GM19328 (cell line): ENCODE measurements at regions not wholly inside any gene's neighbourhood (a gene's known extent, or its start where the extent isn't known, plus 50 kb on each side); places are given as distances from the start of the nearest gene placed in this dataset.
"Not testable (repeated sequence)": the region's sequence is repeated elsewhere in the genome, so short reads cannot be mapped to it uniquely, and the experiment has no call there.

Experiments
- ATAC-seq: cut with Tn5 transposase; IDR thresholded peaks from one replicate; pipeline ENCODE4 v1.9.1; 2021; ENCODE audit warnings: mild to moderate bottlenecking, moderate library complexity; ENCODE audit not compliant: unreplicated experiment

DNA sequence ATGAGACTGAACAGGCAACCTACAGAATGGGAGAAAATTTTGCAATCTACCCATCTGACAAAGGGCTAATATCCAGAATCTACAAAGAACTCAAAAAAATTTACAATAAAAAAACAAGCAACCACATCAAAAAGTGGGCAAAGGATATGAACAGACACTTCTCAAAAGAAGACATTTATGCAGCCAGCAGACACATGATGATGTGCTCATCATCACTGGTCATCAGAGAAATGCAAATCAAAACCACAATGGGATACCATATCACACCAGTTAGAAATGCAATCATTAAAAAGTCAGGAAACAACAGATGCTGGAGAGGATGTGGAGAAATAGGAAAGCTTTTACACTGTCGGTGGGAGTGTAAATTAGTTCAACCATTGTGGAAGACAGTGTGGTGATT, 51.7 kb upstream of the PAXBP1 start:
- ATAC-seq: not testable (repeated sequence)

DNA sequence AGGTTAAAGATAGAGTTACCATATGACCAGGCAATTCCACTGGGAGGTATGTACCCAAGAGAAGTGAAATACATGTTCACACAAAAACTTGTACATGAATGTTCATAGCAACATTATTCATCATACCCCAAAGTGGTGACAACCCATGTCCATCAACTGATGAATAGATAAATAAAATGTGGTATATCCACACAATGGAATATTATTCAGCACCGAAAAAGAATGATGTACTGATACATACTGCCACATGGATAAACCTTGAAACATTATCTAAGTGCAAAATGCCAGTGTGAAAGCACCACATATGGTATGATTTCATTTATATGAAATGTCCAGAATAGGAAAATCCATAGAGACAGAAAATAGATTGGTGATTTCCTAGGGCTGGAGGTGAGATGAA, 53.4 kb upstream of the PAXBP1 start:
- ATAC-seq: no peak

DNA sequence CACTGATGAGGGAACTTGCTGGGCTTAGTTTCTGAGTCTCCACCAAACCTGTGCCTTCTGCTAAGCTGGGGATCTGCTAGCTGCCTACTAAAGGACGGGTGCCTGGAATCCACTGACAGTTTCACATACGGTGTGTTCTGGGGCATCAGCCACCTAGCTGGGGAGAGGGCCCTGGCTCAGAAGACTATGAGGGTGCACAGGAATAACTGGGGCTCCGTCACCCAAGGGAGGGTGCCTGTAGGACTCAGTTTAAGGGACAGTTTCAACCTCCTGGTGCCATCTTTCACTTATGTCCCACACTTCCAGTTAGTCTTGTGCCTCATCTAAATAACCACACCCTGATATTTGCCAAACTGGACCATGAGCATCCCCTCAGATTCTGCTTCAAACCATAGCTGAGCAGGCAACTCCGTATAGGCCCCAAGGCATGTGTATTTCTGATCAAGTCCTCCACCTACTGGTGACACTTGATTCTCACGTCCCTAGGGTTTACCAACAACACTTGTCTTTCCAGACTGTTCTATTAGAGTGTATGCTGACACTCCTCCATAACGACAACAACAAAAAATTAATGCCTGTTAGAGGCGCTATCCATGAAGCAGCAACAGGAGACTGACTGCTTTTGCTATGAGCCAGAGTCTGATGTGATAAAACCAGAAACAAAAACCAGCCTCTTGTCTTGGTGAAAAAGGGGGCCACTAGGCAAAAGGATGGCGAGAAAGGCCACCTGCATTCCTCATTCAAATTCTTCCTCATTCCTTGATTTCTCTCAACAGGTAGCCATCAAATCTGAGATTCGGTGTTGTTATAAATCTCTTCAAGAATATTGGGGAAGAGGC, 55.0 kb upstream of the PAXBP1 start:
- ATAC-seq: no peak

DNA sequence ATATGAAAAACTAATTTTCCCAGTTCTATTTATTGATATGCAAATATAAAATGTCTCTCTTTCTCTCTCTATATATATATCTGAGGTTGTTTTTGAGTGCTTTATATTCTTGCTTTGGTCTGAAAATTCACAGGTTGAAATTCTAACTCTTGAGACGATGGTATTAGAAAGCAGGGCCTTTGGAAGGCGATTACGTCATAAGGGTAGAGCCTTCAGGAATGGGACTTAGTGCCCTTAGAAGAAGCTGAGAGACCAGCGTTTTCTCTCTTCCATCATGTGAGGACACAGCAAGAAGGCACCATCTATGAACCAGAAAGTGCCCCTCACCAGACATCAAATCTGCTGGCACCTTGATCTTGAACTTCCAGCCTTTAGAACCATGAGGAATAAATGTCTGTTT, 57.4 kb upstream of the PAXBP1 start:
- ATAC-seq: no peak

DNA sequence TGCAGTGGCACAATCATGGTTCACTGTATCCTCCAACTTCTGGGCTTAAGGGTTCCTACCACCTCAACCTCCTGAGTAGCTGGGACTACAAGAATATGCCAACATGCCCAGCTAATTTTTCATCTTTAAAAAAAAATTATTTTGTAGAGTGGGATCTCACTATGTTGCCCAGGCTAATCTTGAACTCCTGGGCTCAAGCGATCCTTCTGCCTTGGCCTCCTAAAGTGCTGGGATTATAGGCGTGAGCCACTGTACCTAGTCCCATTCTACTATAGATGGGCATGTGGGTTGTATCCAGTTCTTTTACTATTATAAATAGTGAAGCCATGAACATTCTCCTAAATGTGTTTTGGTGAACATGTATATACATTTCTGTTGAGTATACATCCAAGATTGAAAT, 57.9 kb upstream of the PAXBP1 start:
- ATAC-seq: no peak

DNA sequence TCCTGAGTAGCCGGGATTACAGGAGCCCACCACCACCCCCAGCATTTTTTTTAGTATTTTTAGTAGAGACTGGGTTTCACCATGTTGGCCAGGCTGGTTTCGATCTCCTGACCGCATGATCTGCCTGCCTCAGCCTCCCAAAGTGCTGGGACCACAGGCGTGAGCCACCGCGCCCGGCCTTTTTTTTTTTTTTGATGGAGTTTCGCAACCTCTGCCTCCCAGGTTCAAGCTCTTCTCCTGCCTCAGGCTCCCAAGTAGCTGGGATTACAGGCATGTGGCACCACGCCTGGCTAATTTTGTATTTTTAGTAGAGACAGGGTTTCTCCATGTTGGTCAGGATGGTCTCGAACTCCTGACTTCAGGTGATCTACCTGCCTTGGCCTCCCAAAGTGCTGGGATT, 60.2 kb upstream of the PAXBP1 start:
- not testable (repeated sequence) for ATAC-seq

DNA sequence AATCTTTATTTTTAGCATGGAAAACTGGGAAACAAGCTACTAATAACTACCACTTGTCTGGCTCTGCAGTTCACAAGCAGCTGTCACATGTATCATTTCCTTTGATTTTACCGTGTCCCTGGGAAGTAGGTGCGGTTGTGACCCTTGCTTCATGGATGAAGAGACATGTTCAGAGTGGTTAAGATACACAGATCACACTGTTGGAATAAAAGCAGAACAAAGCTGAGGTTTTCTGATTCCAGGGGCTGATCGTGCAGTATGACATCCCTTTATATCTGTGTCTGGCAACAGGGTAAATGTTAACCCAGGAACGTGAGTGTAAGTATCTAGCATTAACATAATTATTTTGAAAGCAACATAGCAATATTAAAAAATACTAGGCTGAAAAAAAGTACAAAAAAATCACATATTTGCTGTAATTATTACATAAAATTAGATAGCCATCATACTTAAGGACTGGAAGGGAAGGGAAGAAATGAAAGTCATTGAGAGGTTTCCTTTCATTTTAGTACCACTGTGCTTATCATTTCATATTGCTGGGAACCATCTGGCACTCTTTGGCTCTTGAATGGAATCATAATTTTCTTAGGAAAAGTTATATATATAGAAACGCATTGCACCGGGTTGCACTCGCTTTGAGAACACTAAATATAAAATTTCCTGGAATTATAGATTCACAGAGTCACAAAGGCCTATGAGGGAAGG, 62.8 kb upstream of the PAXBP1 start:
- no peak for ATAC-seq

DNA sequence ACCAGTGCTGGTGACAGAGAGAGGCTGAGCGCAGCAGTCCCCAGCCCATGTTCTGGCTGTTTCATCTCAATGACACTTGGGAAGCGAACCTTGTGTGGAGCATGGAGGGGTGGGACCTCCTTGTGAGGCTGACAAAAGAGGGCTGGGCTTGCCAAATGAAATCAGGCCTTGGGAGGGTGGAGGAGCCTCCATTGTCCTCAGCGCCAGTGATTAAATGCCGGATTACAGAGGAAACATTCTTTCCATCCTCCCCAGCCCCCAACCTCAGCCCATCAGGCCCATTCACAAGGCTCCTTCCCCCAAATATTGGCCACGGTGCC, 63.3 kb upstream of the PAXBP1 start:
- no peak for ATAC-seq

DNA sequence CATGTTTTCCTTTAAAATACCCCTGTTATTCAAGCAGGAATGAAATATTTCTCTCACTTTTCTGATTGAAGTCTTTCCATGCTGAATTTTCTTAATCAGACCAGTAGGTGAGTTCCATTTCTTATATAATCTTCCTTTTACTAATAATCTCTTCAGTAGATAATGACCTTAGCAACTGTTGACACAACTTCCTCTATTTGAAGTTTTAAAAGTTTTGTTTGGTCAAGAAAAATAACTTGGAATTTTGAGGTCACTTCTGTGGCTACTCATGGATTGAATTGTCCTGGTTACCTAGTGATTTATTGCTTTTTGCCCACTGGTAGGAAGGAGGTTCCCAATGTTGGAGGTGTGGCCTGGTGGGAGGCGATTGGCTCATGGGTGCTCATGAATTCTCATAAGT, 70.6 kb upstream of the PAXBP1 start:
- no peak for ATAC-seq

DNA sequence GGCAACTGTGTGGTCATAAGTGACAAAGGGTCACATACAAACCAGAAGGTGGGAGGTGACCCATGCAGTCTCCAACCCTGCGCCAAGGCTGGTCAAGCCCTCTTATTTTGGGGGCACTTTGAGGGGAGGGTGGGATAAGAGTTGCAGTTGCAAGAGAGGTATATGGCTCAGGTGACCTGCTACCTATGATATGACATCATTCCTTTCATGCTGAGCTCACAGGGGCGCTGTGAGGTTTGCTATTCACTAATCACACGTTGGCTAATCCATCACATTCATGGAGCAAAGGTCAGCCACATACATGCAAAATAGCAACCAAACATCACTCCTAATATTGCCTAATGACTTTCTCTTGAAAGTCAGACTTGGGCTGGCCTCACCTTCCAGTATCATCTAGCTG, 72.0 kb upstream of the PAXBP1 start:
- ATAC-seq: no peak

DNA sequence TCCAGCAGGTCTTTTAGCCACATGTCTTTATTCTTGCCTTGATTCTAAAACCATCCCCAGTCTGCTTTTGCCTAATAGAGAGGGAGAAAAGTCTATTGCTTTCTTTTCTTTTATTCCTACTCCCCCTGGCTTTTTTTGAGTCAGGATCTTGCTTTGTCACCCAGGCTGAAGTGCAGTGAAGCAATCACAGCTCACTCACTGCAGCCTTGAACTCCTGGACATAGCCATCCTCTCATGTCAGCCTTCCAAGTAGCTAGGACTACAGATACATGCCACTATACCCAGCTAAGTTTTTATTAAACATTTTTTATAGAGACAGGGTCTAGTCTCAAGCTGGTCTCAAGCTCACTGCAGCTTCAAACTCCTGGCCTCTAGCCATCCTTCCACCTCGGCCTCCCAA, 72.5 kb upstream of the PAXBP1 start:
- ATAC-seq: no peak

DNA sequence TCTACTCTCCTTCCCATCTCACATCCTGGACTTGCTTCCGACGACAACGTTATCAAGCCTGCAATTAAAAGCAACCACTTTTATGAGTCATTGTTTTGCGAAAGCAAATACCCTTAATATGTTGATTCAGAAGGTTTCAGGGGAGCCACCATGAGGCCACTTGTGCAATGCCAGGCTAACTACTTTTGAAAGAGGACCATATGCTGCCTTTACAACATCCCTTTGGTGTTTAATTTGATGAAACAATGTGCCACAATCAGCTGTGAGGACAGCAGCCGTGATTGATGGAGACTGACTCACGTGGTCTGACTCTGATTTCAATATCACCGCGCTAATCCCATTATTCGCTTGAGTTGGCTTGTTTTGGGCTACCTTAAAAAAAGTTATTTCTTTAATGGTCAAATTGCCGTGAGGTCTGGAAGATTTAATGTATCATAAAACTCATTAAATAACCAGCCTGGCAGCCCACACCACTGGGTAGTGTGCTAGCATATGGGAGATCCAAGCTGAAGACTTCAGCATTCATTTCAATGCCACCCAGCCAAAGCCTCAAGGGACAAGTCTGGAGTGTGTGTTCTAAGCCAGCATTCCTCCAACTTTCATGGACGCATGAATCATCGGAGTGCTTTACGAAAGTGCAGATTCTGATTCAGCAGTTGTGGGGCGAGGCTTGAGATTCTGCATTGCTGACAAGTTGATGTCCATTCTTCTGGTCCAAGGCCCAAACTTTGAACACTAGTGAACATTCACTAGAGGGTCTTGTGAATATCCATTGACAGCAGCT, 73.3 kb upstream of the PAXBP1 start:
- no peak for ATAC-seq

DNA sequence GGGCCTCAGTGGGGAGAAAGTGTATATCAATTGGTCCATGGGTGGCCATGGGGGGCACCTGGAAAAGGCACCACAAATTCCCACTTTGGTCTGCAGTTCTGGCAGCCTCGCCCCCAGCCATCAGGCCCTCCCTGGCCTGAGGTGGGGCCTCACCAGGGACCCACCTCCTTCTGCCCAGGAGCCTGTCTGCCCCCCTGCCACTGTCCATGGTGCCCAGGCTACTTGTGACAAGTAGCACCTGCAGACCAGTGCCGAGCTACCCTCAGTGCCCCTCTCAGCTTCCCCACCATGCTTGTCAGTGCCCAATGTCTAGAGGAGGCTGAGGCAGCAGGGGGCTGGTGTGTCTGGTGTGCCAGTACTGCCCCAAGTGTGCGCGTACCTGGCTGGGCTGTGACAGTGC, 87.1 kb upstream of the PAXBP1 start:
- ATAC-seq: no peak

DNA sequence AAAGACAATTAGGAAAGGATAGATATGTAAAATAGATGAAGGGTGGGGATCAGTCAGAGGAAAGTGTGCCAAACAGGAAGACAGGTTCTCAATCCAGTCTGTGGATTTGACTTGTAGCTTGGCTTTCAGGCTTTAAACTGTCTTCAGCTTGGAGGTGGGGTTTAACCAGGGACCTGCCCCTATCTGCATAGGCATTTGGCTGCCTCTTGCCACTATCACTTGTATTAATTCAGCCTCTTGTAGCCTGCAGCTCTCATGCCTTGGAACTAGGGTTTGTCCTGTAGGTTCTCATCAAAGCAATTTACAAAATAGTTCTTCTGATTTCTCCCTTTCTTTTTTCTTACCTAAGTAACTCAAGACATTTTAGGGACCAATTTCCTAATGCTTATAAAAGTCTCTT, 88.8 kb upstream of the PAXBP1 start:
- no peak for ATAC-seq

DNA sequence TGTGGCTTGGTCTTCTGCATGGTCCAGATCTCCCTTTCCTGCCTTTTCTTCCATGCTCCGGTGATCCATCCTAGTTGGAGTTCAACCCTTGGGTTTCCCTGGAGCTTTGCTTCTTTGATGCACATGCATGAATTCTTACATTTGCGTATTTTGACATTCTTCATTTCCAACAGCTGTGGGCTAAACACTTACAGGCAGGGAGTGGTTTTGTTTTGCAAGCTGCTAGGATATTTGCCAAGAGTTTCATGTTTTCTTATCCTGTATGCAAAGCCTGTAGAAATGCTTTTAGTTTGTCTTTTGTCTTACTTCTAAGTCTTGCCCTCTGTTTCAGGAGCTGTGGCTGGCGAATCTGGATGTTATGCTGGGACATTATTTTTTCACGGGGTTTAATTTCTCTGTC, 90.3 kb upstream of the PAXBP1 start:
- ATAC-seq: no peak

DNA sequence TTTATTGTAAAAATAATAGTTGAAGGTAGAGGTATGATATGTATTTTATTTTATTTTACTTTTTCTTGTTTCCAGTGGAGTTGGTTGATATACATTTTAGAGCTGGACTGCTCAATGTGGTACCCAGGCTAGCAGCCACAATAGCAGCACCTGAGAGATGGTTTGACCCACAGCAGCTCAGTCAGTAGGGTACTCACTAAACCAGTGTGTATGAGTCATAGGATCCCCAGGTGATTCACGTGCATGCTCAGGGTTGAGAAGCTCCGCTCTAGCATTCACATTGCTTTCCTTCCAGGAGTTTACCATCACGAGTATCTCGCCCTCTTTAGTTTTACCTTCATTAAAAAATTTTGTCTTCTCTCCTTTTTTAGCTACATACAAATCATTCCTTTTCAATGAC, 96.0 kb upstream of the PAXBP1 start:
- no peak for ATAC-seq

DNA sequence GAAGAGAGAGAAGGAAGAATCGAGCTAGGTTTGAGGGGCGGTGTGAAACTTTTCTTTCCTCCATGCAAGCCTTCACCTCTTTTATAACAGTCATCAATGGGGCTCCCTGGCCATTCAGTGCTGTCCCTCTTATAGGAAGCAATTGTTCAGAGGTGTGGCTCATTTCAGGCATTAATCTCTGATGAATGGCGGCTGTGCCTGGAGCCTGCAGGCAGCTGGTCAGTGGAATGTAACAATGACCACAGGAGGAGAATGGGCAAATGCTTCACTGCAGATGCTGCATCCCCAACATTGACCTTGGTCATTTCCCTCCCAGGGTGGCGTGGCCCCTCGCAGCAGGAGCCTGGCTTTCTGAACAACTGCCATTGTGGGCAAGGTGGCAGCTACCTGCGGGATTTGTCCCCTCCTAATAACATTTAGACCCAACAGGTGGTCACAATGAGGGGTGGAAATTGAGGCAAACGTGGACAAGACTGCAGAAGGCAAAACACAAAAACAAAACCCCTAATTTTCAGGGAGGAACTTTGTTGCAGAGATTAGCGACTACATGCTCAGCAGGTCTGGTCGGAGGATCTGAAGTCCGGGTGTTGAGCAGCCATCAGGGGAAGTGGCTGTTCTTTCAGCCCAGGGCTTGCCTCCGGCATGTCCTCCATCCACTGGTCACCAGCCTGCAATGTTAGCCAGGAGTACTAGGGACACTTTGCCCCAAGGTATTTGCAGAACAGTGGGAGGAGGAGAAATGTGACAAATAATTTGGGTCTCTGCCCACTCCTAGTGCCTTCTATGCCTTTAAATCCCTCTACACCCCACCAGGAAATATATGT, 97.3 kb upstream of the PAXBP1 start:
- no peak for ATAC-seq

DNA sequence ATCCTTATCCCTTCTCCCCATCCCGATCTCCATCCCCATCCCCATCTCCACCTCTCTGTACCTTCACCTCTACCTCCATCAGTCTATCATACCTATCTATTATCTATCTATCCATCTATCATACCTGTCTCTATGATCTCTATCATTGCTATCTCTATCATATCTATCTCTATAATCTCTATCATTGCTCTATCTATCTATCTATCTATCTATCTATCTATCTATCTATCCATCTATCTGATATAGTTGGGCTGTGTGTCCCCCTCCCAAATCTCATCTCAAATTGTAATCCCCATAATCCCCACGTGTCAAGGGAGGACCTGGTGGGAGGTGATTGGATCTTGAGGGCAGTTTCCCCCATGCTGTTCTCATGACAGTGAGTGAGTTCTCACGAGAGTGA, 97.9 kb upstream of the PAXBP1 start:
- no peak for ATAC-seq

DNA sequence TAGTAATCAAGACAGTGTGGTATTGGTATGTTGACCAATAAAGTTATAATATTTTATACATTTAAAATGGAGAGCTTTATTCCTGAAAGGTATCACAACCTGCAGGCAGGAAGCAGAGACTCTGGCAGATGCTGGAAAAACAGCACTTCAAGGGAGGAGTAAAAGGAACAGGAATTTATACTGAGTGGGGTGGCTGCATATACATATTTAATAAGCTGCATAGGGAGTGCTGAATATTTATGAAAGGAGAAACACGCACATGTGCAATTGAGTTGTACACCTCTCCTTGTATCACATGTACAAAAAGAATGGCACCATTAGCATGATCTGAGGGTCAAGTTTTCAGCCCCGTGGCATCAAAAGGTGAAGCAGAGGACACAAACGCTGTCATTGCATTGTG, 104.9 kb upstream of the PAXBP1 start:
- ATAC-seq: no peak

DNA sequence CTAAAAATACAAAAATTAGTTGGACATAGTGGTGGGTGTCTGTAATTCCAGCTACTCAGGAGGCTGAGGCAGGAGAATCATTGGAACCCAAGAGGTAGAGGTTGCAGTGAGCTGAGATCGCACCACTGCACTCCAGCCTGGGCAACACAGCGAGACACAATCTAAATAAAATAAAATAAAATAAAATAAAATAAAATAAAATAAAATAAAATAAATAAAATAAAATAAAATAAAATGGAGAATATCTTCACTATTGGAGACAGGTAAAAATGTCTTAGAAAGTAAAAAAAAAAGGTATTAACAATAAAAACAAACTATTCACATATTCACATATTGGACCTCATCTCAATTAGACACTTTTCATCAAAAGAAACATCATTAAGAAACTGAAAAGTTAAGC, 106.3 kb upstream of the PAXBP1 start:
- not testable (repeated sequence) for ATAC-seq

DNA sequence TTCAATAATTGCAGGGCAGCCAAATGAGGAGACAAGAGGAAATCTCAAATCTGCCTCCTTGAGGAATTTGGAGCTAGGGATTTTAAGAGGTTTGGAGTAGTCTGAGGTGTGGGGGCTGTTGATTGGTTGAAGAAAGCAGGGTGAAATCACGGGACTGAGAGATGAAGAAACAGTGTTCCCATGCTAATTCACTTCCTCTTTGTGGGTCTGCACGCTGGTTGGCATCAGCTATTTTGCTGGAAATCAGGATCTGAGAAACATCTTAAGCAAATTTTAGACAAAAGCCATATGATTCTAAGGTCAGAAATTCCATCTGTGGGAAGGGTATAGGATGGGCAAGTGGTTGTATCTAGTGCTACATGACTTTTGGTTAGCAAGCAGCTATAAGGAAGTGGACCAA, 107.1 kb upstream of the PAXBP1 start:
- no peak for ATAC-seq
